SW480 (cell line): ENCODE measurements at regions not wholly inside any gene's neighbourhood (a gene's known extent, or its start where the extent isn't known, plus 50 kb on each side); places are given as distances from the start of the nearest gene placed in this dataset.
"Not testable (repeated sequence)": the region's sequence is repeated elsewhere in the genome, so short reads cannot be mapped to it uniquely, and the experiment has no call there.

Experiments used
- DNase-seq: peaks from one replicate; pipeline ENCODE4 v3.0.0-alpha.2; 2016; ENCODE audit warnings: low spot score

- no peak for DNase-seq
Measured at GRCh38 chr13:58500938-58501337, 869.4 kb downstream of the PCDH17 start.

GRCh38 chr13:58504202-58504700, 872.7 kb downstream of the PCDH17 start:
- not testable (repeated sequence) for DNase-seq

- DNase-seq = not testable (repeated sequence)
Measured at GRCh38 chr13:58505262-58505920, 873.8 kb downstream of the PCDH17 start.

- DNase-seq = no peak
Measured at GRCh38 chr13:58528351-58528750, 896.8 kb downstream of the PCDH17 start.

GRCh38 chr13:58531614-58532013, 900.1 kb downstream of the PCDH17 start:
- no peak for DNase-seq

GRCh38 chr13:58542530-58542929, 911.0 kb downstream of the PCDH17 start:
- DNase-seq = no peak

GRCh38 chr13:58547419-58547818, 915.9 kb downstream of the PCDH17 start:
- DNase-seq = no peak

GRCh38 chr13:58566176-58566575, 934.6 kb downstream of the PCDH17 start:
- no peak for DNase-seq

GRCh38 chr13:58573743-58574142, 942.2 kb downstream of the PCDH17 start:
- no peak for DNase-seq

- DNase-seq = no peak
Measured at GRCh38 chr13:58574791-58575190, 943.2 kb downstream of the PCDH17 start.

GRCh38 chr13:58579468-58579867, 947.9 kb downstream of the PCDH17 start:
- no peak for DNase-seq

GRCh38 chr13:58583966-58584365, 952.4 kb downstream of the PCDH17 start:
- no peak for DNase-seq

GRCh38 chr13:58584610-58585009, 953.1 kb downstream of the PCDH17 start:
- DNase-seq = no peak

GRCh38 chr13:58587183-58587582, 955.6 kb downstream of the PCDH17 start:
- no peak for DNase-seq

- no peak for DNase-seq
Measured at GRCh38 chr13:58592052-58592451, 960.5 kb downstream of the PCDH17 start.

GRCh38 chr13:58592786-58593185, 961.2 kb downstream of the PCDH17 start:
- no peak for DNase-seq

GRCh38 chr13:58594747-58595600, 963.4 kb downstream of the PCDH17 start:
- no peak for DNase-seq

- DNase-seq = no peak
Measured at GRCh38 chr13:58597552-58597951, 966.0 kb downstream of the PCDH17 start.

GRCh38 chr13:58598241-58598640, 966.7 kb downstream of the PCDH17 start:
- DNase-seq = no peak

- no peak for DNase-seq
Measured at GRCh38 chr13:58611117-58611516, 979.6 kb downstream of the PCDH17 start.

- no peak for DNase-seq
Measured at GRCh38 chr13:58617880-58618665, 986.5 kb downstream of the PCDH17 start.

- no peak for DNase-seq
Measured at GRCh38 chr13:58619396-58620113, 988.0 kb downstream of the PCDH17 start.
